GM12878 (cell line): ENCODE measurements at regions not wholly inside any gene's neighbourhood (a gene's known extent, or its start where the extent isn't known, plus 50 kb on each side); places are given as distances from the start of the nearest gene placed in this dataset.

Experiments used
- ATAC-seq: fragments of 200-7000 bp; cut with Tn5 transposase; 3 replicates; pipeline ENCODE4 v1.9.1; 2020; ENCODE audit warnings: mild to moderate bottlenecking, moderate library complexity
- BruUV-seq: library from RNA; stranded (reverse); fragments of 400-500 nt; replicated peaks from 2 replicates; lab custom pipeline; 2021; lab: Mats Ljungman, UMichigan
- CTCF ChIA-PET: fragments of 300-600 bp; sonication (Branson Sonifier 250); formaldehyde crosslinking; extraction: SDS; loops from one replicate; lab custom pipeline; 2021; ENCODE audit warnings: inconsistent platforms; lab: Yijun Ruan, JAX
- POLR2A ChIA-PET: fragments of 350-600 bp; formaldehyde crosslinking; extraction: SDS; loops from one replicate; lab custom pipeline; 2021; ENCODE audit warnings: inconsistent platforms; lab: Charles Lee
- RAD21 ChIA-PET: fragments of 300-600 bp; sonication (Branson Sonifier 250); formaldehyde crosslinking; loops from one replicate; lab custom pipeline; 2023; ENCODE audit warnings: antibody characterized with exemption; ENCODE audit not compliant: unreplicated experiment; lab: Charles Lee
- SMC1A ChIA-PET: fragments of 300-600 bp; sonication (Branson Sonifier 250); formaldehyde crosslinking; loops from one replicate; lab custom pipeline; 2023; ENCODE audit not compliant: unreplicated experiment, uncharacterized antibody; lab: Charles Lee
- DNase-seq: peaks from one replicate; pipeline ENCODE4 v3.0.0-alpha.2; 2011; ENCODE audit warnings: low read depth, low spot score
- FAIRE-seq: peaks from 3 replicates; lab custom pipeline; 2011; peaks lifted over from hg19 to GRCh38; lab: Jason Lieb, UNC
- H2AFZ ChIP-seq: 2 replicates; pipeline ENCODE4 v1.6.0; 2011; ENCODE audit warnings: low read depth, low read length, control low read depth; ENCODE audit not compliant: control insufficient read depth
- H3K27ac ChIP-seq: 2 replicates; pipeline ENCODE4 v1.5.1; 2011; ENCODE audit warnings: control low read depth; ENCODE audit not compliant: control insufficient read depth, insufficient read depth
- H3K27me3 ChIP-seq, 2 experiments: replicated peaks in 1 of 2; 2 replicates each; pipeline versions ENCODE4 v1.6.0 to v1.6.1; 2011; ENCODE audit warnings: low read length in 1 of 2; ENCODE audit not compliant: control insufficient read depth in 2 of 2, insufficient read depth in 2 of 2
- H3K36me3 ChIP-seq, 2 experiments: 2 replicates each; pipeline ENCODE4 v1.5.1; 2011; ENCODE audit warnings: low read length in 1 of 2; ENCODE audit not compliant: control insufficient read depth in 2 of 2, insufficient read depth in 2 of 2
- H3K4me1 ChIP-seq: 2 replicates; pipeline ENCODE4 v1.6.1; 2011; ENCODE audit warnings: mild to moderate bottlenecking, low read length, moderate library complexity, mixed read lengths; ENCODE audit not compliant: control insufficient read depth, insufficient read depth
- H3K4me2 ChIP-seq: 2 replicates; pipeline ENCODE4 v1.6.0; 2011; ENCODE audit warnings: control low read depth; ENCODE audit not compliant: control insufficient read depth, insufficient read depth
- H3K4me3 ChIP-seq: fragments of 200-600 bp; sonication (generic); 2 replicates; pipeline ENCODE4 v1.5.1; 2016
- H3K79me2 ChIP-seq: 2 replicates; pipeline ENCODE4 v1.6.0; 2011; ENCODE audit warnings: low read length; ENCODE audit not compliant: control insufficient read depth, insufficient read depth
- H3K9ac ChIP-seq: 2 replicates; pipeline ENCODE4 v1.8.0; 2011; ENCODE audit warnings: low read length, control low read depth, mixed read lengths; ENCODE audit not compliant: control insufficient read depth, insufficient read depth
- H3K9me3 ChIP-seq: replicated peaks from 3 replicates; pipeline ENCODE4 v1.5.1; 2011; ENCODE audit warnings: mild to moderate bottlenecking, low read length; ENCODE audit not compliant: control insufficient read depth, insufficient read depth
- H4K20me1 ChIP-seq: 2 replicates; pipeline ENCODE4 v1.6.0; 2011; ENCODE audit not compliant: control insufficient read depth, insufficient read depth
- CBFB ChIP-seq: IDR thresholded peaks from 2 replicates; pipeline ENCODE4 v1.6.1; 2016; ENCODE audit warnings: antibody characterized with exemption, low read depth
- EP300 ChIP-seq, 2 experiments: fragments of 150-350 bp in 1 of 2; IDR thresholded peaks; 2 replicates each; pipeline ENCODE4 v1.6.1; 2011 to 2012; ENCODE audit warnings: low read depth in 2 of 2, low read length in 2 of 2, borderline replicate concordance in 1 of 2, improper control_type of control experiment in 1 of 2, inconsistent platforms in 1 of 2; ENCODE audit not compliant: control insufficient read depth in 1 of 2
- KLF5 ChIP-seq: fragments of 450-650 bp; IDR thresholded peaks from 2 replicates; pipeline ENCODE4 v1.6.1; 2014; ENCODE audit warnings: mild to moderate bottlenecking; ENCODE audit not compliant: partially characterized antibody
- PAX8 ChIP-seq: fragments of 450-650 bp; IDR thresholded peaks from 2 replicates; pipeline ENCODE4 v1.6.1; 2017; ENCODE audit warnings: mild to moderate bottlenecking, moderate library complexity
- POLR2A ChIP-seq: IDR thresholded peaks from 2 replicates; pipeline ENCODE4 v1.6.1; 2011; ENCODE audit warnings: low read depth, mild to moderate bottlenecking, low read length
- SPI1 ChIP-seq: IDR thresholded peaks from 2 replicates; pipeline ENCODE4 v1.6.1; 2011; ENCODE audit warnings: low read depth, mild to moderate bottlenecking, low read length, moderate library complexity, borderline replicate concordance; ENCODE audit not compliant: insufficient read depth
- TCF3 ChIP-seq: IDR thresholded peaks from 2 replicates; pipeline ENCODE4 v1.6.1; 2012; ENCODE audit warnings: low read depth, mild to moderate bottlenecking, low read length, borderline replicate concordance; ENCODE audit not compliant: insufficient read depth
- ZNF622 ChIP-seq: fragments of 450-650 bp; IDR thresholded peaks from 2 replicates; pipeline ENCODE4 v1.6.1; 2017; ENCODE audit warnings: mild to moderate bottlenecking, inconsistent platforms
- WGBS: methylation state at CpG from one replicate; pipeline ENCODE4 v1.1.6; 2016; ENCODE audit warnings: low lambda C conversion rate; ENCODE audit not compliant: insufficient replicate concordance, insufficient coverage; ENCODE audit errors: missing lambda C conversion rate; 5-methylcytosine and 5-hydroxymethylcytosine counted together
- in situ Hi-C: fragments of 300-500 bp; cut with MboI; formaldehyde crosslinking; loops from 9 replicates; pipeline ENCODE4 v1.14.3; 2018; ENCODE audit warnings: mixed read lengths
- intact Hi-C: fragments of 100-400 bp; cut with micrococcal nuclease; formaldehyde crosslinking; loops from one replicate; pipeline ENCODE4 v1.14.2; 2022; ENCODE audit not compliant: unreplicated experiment
- TF ChIP-seq, protein P1 (sequence below): IDR thresholded peaks from 2 replicates; pipeline ENCODE4 v1.6.1; 2012; ENCODE audit warnings: low read depth, low read length, improper control_type of control experiment

DNA sequence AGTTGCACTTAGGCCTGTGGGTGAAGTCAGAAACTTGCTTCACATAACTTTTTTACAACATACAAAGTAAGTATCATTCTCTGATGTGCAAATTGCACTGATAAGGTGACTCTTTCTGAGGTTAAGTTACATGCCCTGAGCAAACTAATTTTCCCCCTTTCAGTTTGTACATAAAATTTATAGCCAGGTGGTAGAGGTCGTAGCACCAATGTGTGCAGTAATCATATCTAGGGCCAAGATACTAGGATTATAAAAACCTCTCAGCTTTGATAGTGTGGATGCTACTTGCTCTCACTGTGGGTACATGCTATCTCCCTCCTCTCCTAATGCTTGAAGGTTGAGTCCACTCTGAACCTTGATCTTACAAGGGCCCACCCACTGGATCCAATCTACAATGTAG lies 130.7 kb upstream of the CPNE8 start:
- DNase-seq: no peak
- Histone ChIP-seq H3K27ac (no peak overlapping the region), H3K4me1 (no peaks in the 10 kb centered on the region), H3K27me3 (no peaks in the 10 kb centered on the region), H2AFZ (no peak overlapping the region), H3K9me3 (no peaks in the 10 kb centered on the region), H4K20me1 (no peaks in the 10 kb centered on the region), H3K36me3 (no peaks in the 10 kb centered on the region), H3K79me2 (no peaks in the 10 kb centered on the region), H3K4me3 (no peak overlapping the region), H3K9ac (no peak overlapping the region), H3K4me2 (no peak overlapping the region)
- POLR2A ChIA-PET: no interaction called here
- 6% methylated on average over 1 of the region's 1 CpG for WGBS
- FAIRE-seq: no peak
- in situ Hi-C loops (no loop called here), intact Hi-C loops (no loop called here)
- RAD21 ChIA-PET: no interaction called here
- CTCF ChIA-PET: no interaction called here
- no TSS peak for BruUV-seq
- TF ChIP-seq SPI1: no peak
- no peak for TF ChIP-seq POLR2A
- TF ChIP-seq, protein P1, sequence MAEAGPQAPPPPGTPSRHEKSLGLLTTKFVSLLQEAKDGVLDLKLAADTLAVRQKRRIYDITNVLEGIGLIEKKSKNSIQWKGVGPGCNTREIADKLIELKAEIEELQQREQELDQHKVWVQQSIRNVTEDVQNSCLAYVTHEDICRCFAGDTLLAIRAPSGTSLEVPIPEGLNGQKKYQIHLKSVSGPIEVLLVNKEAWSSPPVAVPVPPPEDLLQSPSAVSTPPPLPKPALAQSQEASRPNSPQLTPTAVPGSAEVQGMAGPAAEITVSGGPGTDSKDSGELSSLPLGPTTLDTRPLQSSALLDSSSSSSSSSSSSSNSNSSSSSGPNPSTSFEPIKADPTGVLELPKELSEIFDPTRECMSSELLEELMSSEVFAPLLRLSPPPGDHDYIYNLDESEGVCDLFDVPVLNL: no peak
- no peak for TF ChIP-seq TCF3
- TF ChIP-seq ZNF622: no peak
- no peak for TF ChIP-seq PAX8
- no peak for TF ChIP-seq EP300 (IDR thresholded peaks at IDR 0.05; ENCODE audit: borderline replicate concordance in 1 of 2, control insufficient read depth in 1 of 2, low read depth in 2 of 2, low read length in 2 of 2)
- no peak for TF ChIP-seq KLF5
- TF ChIP-seq CBFB: no peak
- ATAC-seq: no peak
- SMC1A ChIA-PET: interaction anchor here (0.5 kb wide), 1 partner anchor 10 kb away, joined by 3 read pairs; no protein-coding TSS in a partner anchor
